CD4-positive, alpha-beta T cell (primary cell): ENCODE measurements at regions not wholly inside any gene's neighbourhood (a gene's known extent, or its start where the extent isn't known, plus 50 kb on each side); places are given as distances from the start of the nearest gene placed in this dataset.

ENCODE experiments used
- ATAC-seq: fragments of 200-7000 bp; cut with Tn5 transposase; one replicate; pipeline ENCODE4 v1.10.0; 2022; ENCODE audit warnings: mild to moderate bottlenecking; ENCODE audit not compliant: poor library complexity
- CTCF ChIA-PET: fragments of 350-600 bp; sonication (Branson Sonifier 250); formaldehyde crosslinking; loops from one replicate; lab custom pipeline; 2021; ENCODE audit warnings: antibody characterized with exemption, inconsistent platforms; lab: Charles Lee
- POLR2A ChIA-PET: fragments of 350-600 bp; sonication (Branson Sonifier 250); formaldehyde crosslinking; loops from one replicate; lab custom pipeline; 2021; ENCODE audit warnings: antibody characterized with exemption, inconsistent platforms; lab: Charles Lee
- DNase-seq, 14 experiments: peaks; one replicate each; pipeline ENCODE4 v3.0.0-alpha.2; 2013 to 2020; ENCODE audit warnings: mixed read lengths in 2 of 14
- H3K27ac ChIP-seq, 2 donors: one replicate each; pipeline versions ENCODE4 v1.5.1 to v1.7.0; 2013; ENCODE audit warnings: low read length in 2 of 2, low read depth in 1 of 2, mild to moderate bottlenecking in 1 of 2
- H3K27me3 ChIP-seq, 2 experiments: 1 replicate in 1 of 2; 2 replicates in 1 of 2; pipeline versions ENCODE4 v1.6.1 to v1.7.0; 2013; ENCODE audit warnings: low read length in 2 of 2, control low read depth in 1 of 2, mild to moderate bottlenecking in 1 of 2, moderate library complexity in 1 of 2; ENCODE audit not compliant: insufficient read depth in 2 of 2, control insufficient read depth in 1 of 2
- H3K36me3 ChIP-seq: one replicate; pipeline ENCODE4 v1.6.1; 2013; ENCODE audit warnings: low read length, control low read depth; ENCODE audit not compliant: insufficient read depth
- H3K4me1 ChIP-seq: one replicate; pipeline ENCODE4 v1.6.1; 2013; ENCODE audit warnings: low read length, control low read depth; ENCODE audit not compliant: insufficient read depth
- H3K4me3 ChIP-seq: one replicate; pipeline ENCODE4 v1.5.1; 2013; ENCODE audit warnings: mild to moderate bottlenecking, low read length, moderate library complexity
- H3K9me3 ChIP-seq, 2 experiments: 1 replicate in 1 of 2; 2 replicates in 1 of 2; pipeline versions ENCODE4 v1.6.1 to v1.7.0; 2013; ENCODE audit warnings: low read length in 2 of 2, mild to moderate bottlenecking in 2 of 2, control low read depth in 1 of 2, moderate library complexity in 1 of 2; ENCODE audit not compliant: control insufficient read depth in 1 of 2, insufficient read depth in 1 of 2
- H3K27ac Mint-ChIP-seq: one replicate; pipeline ENCODE4 v1.8.0; 2020; ENCODE audit warnings: mixed read lengths
- H3K27me3 Mint-ChIP-seq: one replicate; pipeline ENCODE4 v1.8.0; 2021; ENCODE audit warnings: mixed read lengths
- H3K36me3 Mint-ChIP-seq: one replicate; pipeline ENCODE4 v1.8.0; 2021; ENCODE audit warnings: low read depth, mixed read lengths
- H3K4me1 Mint-ChIP-seq: one replicate; pipeline ENCODE4 v1.8.0; 2021; ENCODE audit warnings: low read depth, mixed read lengths
- H3K4me3 Mint-ChIP-seq: one replicate; pipeline ENCODE4 v1.8.0; 2020; ENCODE audit warnings: mild to moderate bottlenecking, mixed read lengths
- H3K9me3 Mint-ChIP-seq: one replicate; pipeline ENCODE4 v1.8.0; 2020; ENCODE audit warnings: mixed read lengths
- CTCF ChIP-seq: fragments of 200-600 bp; IDR thresholded peaks from one replicate; pipeline ENCODE4 v1.8.0; 2022; ENCODE audit warnings: antibody characterized with exemption, mild to moderate bottlenecking
- intact Hi-C, 2 experiments: fragments of 100-400 bp; cut with DNase I in 1 of 2; cut with micrococcal nuclease in 1 of 2; formaldehyde crosslinking; loops; one replicate each; pipeline versions ENCODE4 v1.15.1 to v1.9.0; 2023 to 2025; cut with DNase I, micrococcal nuclease

GRCh38 chr4:45358573-45359506, 632.5 kb upstream of the GNPDA2 start:
- no peaks in the 10 kb centered on the region for H3K36me3 Mint-ChIP-seq
- H3K4me1 ChIP-seq: no peaks in the 10 kb centered on the region
- no peak for ATAC-seq
- no peak overlapping the region for H3K27ac ChIP-seq
- peaks cover 7% of the 10 kb centered on the region for H3K9me3 Mint-ChIP-seq
- no peak for DNase-seq
- H3K36me3 ChIP-seq: no peaks in the 10 kb centered on the region
- no peaks in the 10 kb centered on the region for H3K27me3 Mint-ChIP-seq
- no peaks in the 10 kb centered on the region for H3K27me3 ChIP-seq
- ChIA-PET CTCF (no interaction called here), POLR2A (no interaction called here)
- no peak overlapping the region for H3K27ac Mint-ChIP-seq
- H3K4me1 Mint-ChIP-seq: no peaks in the 10 kb centered on the region
- TF ChIP-seq CTCF: no peak
- H3K9me3 ChIP-seq: peaks cover 8 to 11% of the 10 kb centered on the region in 2 experiments
- H3K4me3 ChIP-seq: no peak overlapping the region
- intact Hi-C loops: no loop called here
- H3K4me3 Mint-ChIP-seq: no peak overlapping the region

GRCh38 chr4:45353161-45353560, 626.8 kb upstream of the GNPDA2 start:
- Histone ChIP-seq H3K36me3 (no peaks in the 10 kb centered on the region), H3K9me3 (no peaks in the 10 kb centered on the region), H3K4me1 (no peaks in the 10 kb centered on the region), H3K4me3 (no peak overlapping the region), H3K27ac (no peak overlapping the region), H3K27me3 (no peaks in the 10 kb centered on the region)
- Mint-ChIP-seq H3K27me3 (no peaks in the 10 kb centered on the region), H3K27ac (no peak overlapping the region), H3K4me1 (no peaks in the 10 kb centered on the region), H3K36me3 (no peaks in the 10 kb centered on the region), H3K4me3 (no peak overlapping the region), H3K9me3 (no peaks in the 10 kb centered on the region)
- ChIA-PET CTCF (no interaction called here), POLR2A (no interaction called here)
- intact Hi-C loops: no loop called here
- no peak for TF ChIP-seq CTCF
- ATAC-seq: no peak
- DNase-seq: no peak

GRCh38 chr4:45350438-45350837, 624.1 kb upstream of the GNPDA2 start:
- ChIA-PET CTCF (no interaction called here), POLR2A (no interaction called here)
- intact Hi-C loops: no loop called here
- no peak overlapping the region for H3K4me3 Mint-ChIP-seq
- H3K4me1 Mint-ChIP-seq: no peaks in the 10 kb centered on the region
- H3K36me3 ChIP-seq: no peaks in the 10 kb centered on the region
- TF ChIP-seq CTCF: no peak
- H3K27me3 ChIP-seq: no peaks in the 10 kb centered on the region
- DNase-seq: no peak
- H3K27ac Mint-ChIP-seq: no peak overlapping the region
- H3K36me3 Mint-ChIP-seq: no peaks in the 10 kb centered on the region
- no peak for ATAC-seq
- no peaks in the 10 kb centered on the region for H3K4me1 ChIP-seq
- H3K27me3 Mint-ChIP-seq: no peaks in the 10 kb centered on the region
- no peaks in the 10 kb centered on the region for H3K9me3 ChIP-seq
- no peak overlapping the region for H3K27ac ChIP-seq
- no peaks in the 10 kb centered on the region for H3K9me3 Mint-ChIP-seq
- no peak overlapping the region for H3K4me3 ChIP-seq
